H1 (cell line): ENCODE measurements at regions not wholly inside any gene's neighbourhood (a gene's known extent, or its start where the extent isn't known, plus 50 kb on each side); places are given as distances from the start of the nearest gene placed in this dataset.

Experiments
- CTCF ChIP-seq, 3 experiments: IDR thresholded peaks; 1 replicate in 2 of 3; 2 replicates in 1 of 3; pipeline versions ENCODE4 v1.5.1 to v1.6.1; 2011; ENCODE audit warnings: low read length in 3 of 3, mild to moderate bottlenecking in 3 of 3, inconsistent platforms in 2 of 3, low read depth in 1 of 3, moderate library complexity in 1 of 3; ENCODE audit not compliant: insufficient read depth in 1 of 3; ENCODE audit errors: control extremely low read depth in 1 of 3
- EZH2 ChIP-seq: fragments of 200-600 bp; sonication (generic); IDR thresholded peaks from 2 replicates; pipeline ENCODE4 v1.7.1; 2012; ENCODE audit warnings: low read depth, mild to moderate bottlenecking, moderate library complexity, low read length, inconsistent platforms; ENCODE audit not compliant: severe bottlenecking
- RAD21 ChIP-seq, 2 experiments: IDR thresholded peaks in 1 of 2; conservative IDR thresholded peaks in 1 of 2; 2 replicates each; pipeline ENCODE4 v1.6.1; 2011; ENCODE audit warnings: low read depth in 2 of 2, low read length in 2 of 2, improper control_type of control experiment in 1 of 2, inconsistent platforms in 1 of 2, mild to moderate bottlenecking in 1 of 2, moderate library complexity in 1 of 2
- SUZ12 ChIP-seq: fragments of 200-600 bp; sonication (generic); IDR thresholded peaks from 2 replicates; pipeline ENCODE4 v1.6.1; 2012; ENCODE audit warnings: mild to moderate bottlenecking, inconsistent platforms, low read length, moderate library complexity, mixed read lengths
- TBP ChIP-seq: IDR thresholded peaks from 2 replicates; pipeline ENCODE4 v1.6.1; 2011; ENCODE audit warnings: low read depth, low read length, improper control_type of control experiment

- TF ChIP-seq TBP (no peak), CTCF (IDR thresholded peaks at IDR 0.05; ENCODE audit: control extremely low read depth in 1 of 3, insufficient read depth in 1 of 3, low read depth in 1 of 3, low read length in 3 of 3) (no peak), EZH2 (no peak), SUZ12 (no peak), RAD21 (IDR thresholded peaks at IDR 0.05 in 1 of 2, conservative IDR thresholded peaks at IDR 0.05 in 1 of 2; ENCODE audit: low read depth in 2 of 2, low read length in 2 of 2) (no peak)
These were observed 360.6 kb downstream of the BRD1 start for GRCh38 chr22:49466878-49467595.
